Uterus (tissue), 2 donors: ENCODE measurements at regions not wholly inside any gene's neighbourhood (a gene's known extent, or its start where the extent isn't known, plus 50 kb on each side); places are given as distances from the start of the nearest gene placed in this dataset.

Experiments used
- CTCF ChIP-seq, 4 experiments: fragments of 200-600 bp in 2 of 4; fragments of 450-650 bp in 2 of 4; sonication (generic) in 2 of 4; IDR thresholded peaks; one replicate each; pipeline ENCODE4 v1.5.1; 2016 to 2019; ENCODE audit warnings: antibody characterized with exemption in 4 of 4, mild to moderate bottlenecking in 2 of 4, moderate library complexity in 1 of 4
- POLR2A ChIP-seq, 2 donors: fragments of 450-650 bp; IDR thresholded peaks; one replicate each; pipeline ENCODE4 v1.6.1; 2016; ENCODE audit warnings: antibody characterized with exemption in 2 of 2, mild to moderate bottlenecking in 1 of 2, moderate library complexity in 1 of 2

- no peak for TF ChIP-seq POLR2A (IDR thresholded peaks at IDR 0.05)
- no peak for TF ChIP-seq CTCF (IDR thresholded peaks at IDR 0.05)
Measured at GRCh38 chr12:24475337-24475736, 473.6 kb downstream of the BCAT1 start.
